Lung (tissue), 11 donors: ENCODE measurements at regions not wholly inside any gene's neighbourhood (a gene's known extent, or its start where the extent isn't known, plus 50 kb on each side); places are given as distances from the start of the nearest gene placed in this dataset.

ENCODE experiments used
- ATAC-seq: fragments of 200-7000 bp; cut with Tn5 transposase; one replicate; pipeline ENCODE4 v1.9.1; 2020; ENCODE audit warnings: moderate number of reproducible peaks; ENCODE audit not compliant: insufficient read depth, low FRiP score
- DNase-seq, 3 donors: peaks; one replicate each; pipeline ENCODE4 v3.0.0-alpha.2; 2013 to 2017
- H3K27ac ChIP-seq, 2 donors: one replicate each; pipeline ENCODE4 v1.5.1; 2013; ENCODE audit warnings: mild to moderate bottlenecking in 2 of 2, moderate library complexity in 2 of 2, control low read depth in 1 of 2, inconsistent platforms in 1 of 2, low read depth in 1 of 2, low read length in 1 of 2
- H3K27me3 ChIP-seq, 3 donors: one replicate each; pipeline ENCODE4 v1.5.1; 2013; ENCODE audit warnings: low read length in 2 of 3; ENCODE audit not compliant: control insufficient read depth in 3 of 3, insufficient read depth in 3 of 3
- H3K36me3 ChIP-seq, 4 donors: one replicate each; pipeline ENCODE4 v1.5.1; 2013; ENCODE audit warnings: low read length in 4 of 4, mild to moderate bottlenecking in 1 of 4, moderate library complexity in 1 of 4; ENCODE audit not compliant: control insufficient read depth in 4 of 4, insufficient read depth in 4 of 4
- H3K4me1 ChIP-seq, 5 donors: one replicate each; pipeline ENCODE4 v1.5.1; 2013; ENCODE audit warnings: low read length in 5 of 5, mild to moderate bottlenecking in 2 of 5, moderate library complexity in 1 of 5; ENCODE audit not compliant: control insufficient read depth in 5 of 5, insufficient read depth in 5 of 5
- H3K4me3 ChIP-seq: one replicate; pipeline ENCODE4 v1.5.1; 2013; ENCODE audit warnings: mild to moderate bottlenecking, control low read depth, moderate library complexity
- H3K9ac ChIP-seq, 2 donors: one replicate each; pipeline ENCODE4 v1.5.1; 2013; ENCODE audit warnings: low read length in 2 of 2, control low read depth in 1 of 2; ENCODE audit not compliant: insufficient read depth in 1 of 2
- H3K9me3 ChIP-seq, 4 donors: one replicate each; pipeline ENCODE4 v1.5.1; 2013; ENCODE audit warnings: low read length in 3 of 4, mild to moderate bottlenecking in 1 of 4, moderate library complexity in 1 of 4; ENCODE audit not compliant: control insufficient read depth in 4 of 4, insufficient read depth in 3 of 4
- WGBS, 2 donors: extraction: QIAGEN DNeasy Blood & Tissue Kit; methylation state at CpG; one replicate each; pipeline ENCODE4 v1.1.7; 2013; 5-methylcytosine and 5-hydroxymethylcytosine counted together
- TF ChIP-seq, protein P1 (sequence below): IDR thresholded peaks from 2 replicates; pipeline ENCODE4 v1.5.1; 2012; ENCODE audit warnings: mild to moderate bottlenecking; ENCODE audit errors: control extremely low read depth, extremely low read depth
- donor health status: control.
- donor health status: control.
- donor health status: Bipolar disorder and iron deficiency.
- donor health status: healthy.
- donor health status: DM: yes; HTN: yes; CAD: no.

DNA sequence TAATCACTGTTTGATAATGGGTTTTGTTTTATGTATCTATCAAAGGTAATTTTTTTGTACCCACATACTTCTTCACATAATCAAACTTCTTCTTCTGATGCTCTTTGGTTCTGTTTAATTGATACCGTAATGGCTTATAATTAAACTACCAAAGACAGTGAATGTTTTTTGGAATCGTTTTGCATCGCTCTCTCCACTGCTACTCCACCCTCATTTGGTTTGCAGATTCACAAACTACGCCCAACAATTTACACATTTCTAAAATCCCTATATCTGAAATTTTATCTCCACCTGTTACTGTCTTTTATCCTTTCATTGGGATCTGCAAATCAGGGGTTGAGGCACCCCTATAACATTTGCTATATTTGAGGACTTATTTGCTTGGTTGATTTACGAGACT, 319.6 kb downstream of the RWDD3 start:
- H3K27me3 ChIP-seq, result no peaks in the 10 kb centered on the region
- no peaks in the 10 kb centered on the region for H3K4me1 ChIP-seq
- no peak for ATAC-seq
- TF ChIP-seq, protein P1, sequence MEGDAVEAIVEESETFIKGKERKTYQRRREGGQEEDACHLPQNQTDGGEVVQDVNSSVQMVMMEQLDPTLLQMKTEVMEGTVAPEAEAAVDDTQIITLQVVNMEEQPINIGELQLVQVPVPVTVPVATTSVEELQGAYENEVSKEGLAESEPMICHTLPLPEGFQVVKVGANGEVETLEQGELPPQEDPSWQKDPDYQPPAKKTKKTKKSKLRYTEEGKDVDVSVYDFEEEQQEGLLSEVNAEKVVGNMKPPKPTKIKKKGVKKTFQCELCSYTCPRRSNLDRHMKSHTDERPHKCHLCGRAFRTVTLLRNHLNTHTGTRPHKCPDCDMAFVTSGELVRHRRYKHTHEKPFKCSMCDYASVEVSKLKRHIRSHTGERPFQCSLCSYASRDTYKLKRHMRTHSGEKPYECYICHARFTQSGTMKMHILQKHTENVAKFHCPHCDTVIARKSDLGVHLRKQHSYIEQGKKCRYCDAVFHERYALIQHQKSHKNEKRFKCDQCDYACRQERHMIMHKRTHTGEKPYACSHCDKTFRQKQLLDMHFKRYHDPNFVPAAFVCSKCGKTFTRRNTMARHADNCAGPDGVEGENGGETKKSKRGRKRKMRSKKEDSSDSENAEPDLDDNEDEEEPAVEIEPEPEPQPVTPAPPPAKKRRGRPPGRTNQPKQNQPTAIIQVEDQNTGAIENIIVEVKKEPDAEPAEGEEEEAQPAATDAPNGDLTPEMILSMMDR, result no peak
- no peaks in the 10 kb centered on the region for H3K36me3 ChIP-seq
- no peak for DNase-seq
- no peak overlapping the region for H3K27ac ChIP-seq
- no peak overlapping the region for H3K4me3 ChIP-seq
- no peak overlapping the region for H3K9ac ChIP-seq
- no peaks in the 10 kb centered on the region for H3K9me3 ChIP-seq
- WGBS, 2 donors, result 91 to 92% methylated on average over 5 of the region's 5 CpGs

DNA sequence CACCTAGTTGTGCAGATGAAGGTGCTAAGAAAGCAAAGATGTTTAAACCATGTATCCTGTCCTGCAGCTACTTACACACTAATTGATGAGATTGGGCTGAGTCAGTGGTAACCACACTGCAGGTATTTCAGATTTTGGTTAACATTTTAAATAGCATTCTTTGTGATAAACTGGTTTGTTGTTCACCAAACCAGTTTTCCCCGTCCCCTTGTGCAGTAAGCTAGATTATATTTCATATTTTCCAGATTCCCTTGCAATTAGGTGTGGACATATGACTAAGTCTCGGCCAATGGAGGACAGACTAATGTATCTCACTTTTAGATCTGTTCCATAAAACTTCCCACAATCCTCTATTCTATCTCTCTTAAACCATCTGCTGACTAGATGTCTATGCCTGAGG, 320.4 kb downstream of the RWDD3 start:
- ATAC-seq (no peak), DNase-seq (peak in 1 of 3 donors; percentile 6)
- WGBS, 2 donors, result 77 to 82% methylated on average over 2 of the region's 2 CpGs
- H3K36me3 ChIP-seq, result no peaks in the 10 kb centered on the region
- H3K4me1 ChIP-seq, result no peaks in the 10 kb centered on the region
- H3K9me3 ChIP-seq, result no peaks in the 10 kb centered on the region
- H3K4me3 ChIP-seq, result no peak overlapping the region
- no peak overlapping the region for H3K9ac ChIP-seq
- TF ChIP-seq, protein P1, result no peak
- H3K27me3 ChIP-seq, result no peaks in the 10 kb centered on the region
- no peak overlapping the region for H3K27ac ChIP-seq

DNA sequence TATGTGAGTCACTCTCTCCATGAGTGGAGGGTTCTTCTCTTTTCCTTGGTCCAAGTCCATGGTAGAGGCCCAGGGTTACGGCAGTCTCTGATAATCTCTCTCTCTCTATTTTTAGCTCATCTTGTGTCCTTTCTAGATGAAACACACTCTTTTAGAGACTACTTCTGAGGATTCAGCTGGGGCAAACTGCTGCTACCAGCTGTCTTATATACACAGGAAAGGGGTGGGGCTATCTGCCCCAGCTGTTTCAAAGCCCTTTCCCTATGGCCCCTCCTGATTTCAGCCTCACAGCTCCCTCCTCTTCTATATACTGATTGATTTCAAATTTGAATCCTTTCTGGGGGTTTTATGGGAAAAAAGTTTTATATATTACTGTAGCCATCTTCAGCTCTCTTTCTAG, 324.8 kb downstream of the RWDD3 start:
- DNase-seq (peak in 2 of 3 donors; percentile 25 to 26), ATAC-seq (no peak)
- Histone ChIP-seq H3K27ac (no peak overlapping the region), H3K36me3 (no peaks in the 10 kb centered on the region), H3K4me3 (no peak overlapping the region), H3K9me3 (peaks cover 0 to 2% (median 0%) of the 10 kb centered on the region in 4 donors), H3K4me1 (no peaks in the 10 kb centered on the region), H3K27me3 (no peaks in the 10 kb centered on the region), H3K9ac (no peak overlapping the region)
- WGBS, 2 donors, result 68 to 82% methylated on average over 1 of the region's 1 CpG
- TF ChIP-seq, protein P1, result no peak

DNA sequence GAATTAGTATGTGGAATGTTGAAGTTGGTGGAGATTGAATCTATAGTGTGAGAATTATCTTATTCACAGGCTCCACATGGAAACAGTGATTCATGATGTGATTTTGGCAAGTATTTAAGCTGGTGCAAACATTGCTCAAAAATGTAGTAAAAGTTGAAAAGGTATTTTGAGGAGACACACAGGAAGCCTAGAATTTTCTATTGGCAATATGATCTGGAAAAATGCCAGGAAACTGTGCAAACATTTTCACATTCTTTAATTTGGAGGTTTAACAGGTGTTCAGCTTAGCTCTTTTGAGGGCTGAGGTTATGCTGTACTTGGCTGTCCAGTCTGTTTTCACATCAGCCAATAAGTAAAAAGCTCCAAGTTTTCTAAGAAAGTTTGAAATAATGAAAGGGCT, 327.3 kb downstream of the RWDD3 start:
- Histone ChIP-seq H3K27ac (no peak overlapping the region), H3K9ac (no peak overlapping the region), H3K9me3 (peaks cover 0 to 2% (median 0%) of the 10 kb centered on the region in 4 donors), H3K36me3 (no peaks in the 10 kb centered on the region), H3K4me1 (no peaks in the 10 kb centered on the region), H3K27me3 (no peaks in the 10 kb centered on the region), H3K4me3 (no peak overlapping the region)
- DNase-seq (peak in 2 of 3 donors; percentile 39 to 55), ATAC-seq (no peak)
- TF ChIP-seq, protein P1, result no peak
